HG03064 (cell line): ENCODE measurements at regions not wholly inside any gene's neighbourhood (a gene's known extent, or its start where the extent isn't known, plus 50 kb on each side); places are given as distances from the start of the nearest gene placed in this dataset.

ENCODE experiments used
- ATAC-seq: cut with Tn5 transposase; IDR thresholded peaks from one replicate; pipeline ENCODE4 v1.9.1; 2021; ENCODE audit warnings: low read depth; ENCODE audit not compliant: unreplicated experiment

DNA sequence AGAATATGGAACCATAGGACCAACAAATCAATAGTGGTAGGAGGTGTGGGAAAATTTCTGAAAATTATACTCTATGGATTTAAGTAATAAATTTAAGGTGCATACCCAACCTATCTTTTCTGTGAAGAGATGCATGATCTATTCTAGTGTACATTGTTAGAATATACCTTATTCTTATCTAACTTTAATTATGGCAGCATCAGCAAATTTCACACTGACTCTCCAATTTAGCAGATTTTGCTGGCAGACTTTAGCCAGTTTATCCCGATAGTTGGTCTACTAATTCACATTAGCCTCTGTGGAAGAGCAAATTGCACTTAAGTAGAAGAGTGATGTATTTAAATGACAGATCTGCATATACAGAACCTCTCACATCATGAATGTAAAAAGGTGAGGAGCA, 400.0 kb downstream of the PLA2G4A start:
- no peak for ATAC-seq

GRCh38 chr1:187229496-187229895, 400.7 kb downstream of the PLA2G4A start:
- ATAC-seq = no peak

DNA sequence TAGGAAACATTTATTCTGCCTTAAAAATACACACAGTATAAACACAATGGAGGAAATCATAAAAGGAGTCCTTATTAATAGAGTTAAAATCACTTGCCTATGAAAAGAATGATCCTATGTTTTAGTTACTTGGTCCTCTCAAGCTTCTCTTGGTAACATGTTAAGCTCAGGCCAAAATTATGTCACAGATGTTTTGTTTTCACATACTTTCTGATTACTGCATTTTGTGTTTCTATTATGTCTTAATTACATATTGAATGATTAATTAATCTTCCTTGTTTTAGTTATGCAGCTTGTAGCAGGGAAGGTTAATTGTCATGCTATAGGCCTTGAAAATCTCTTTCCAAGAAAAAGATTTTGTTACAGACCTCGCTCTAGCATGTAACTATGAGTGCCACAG, 406.0 kb downstream of the PLA2G4A start:
- ATAC-seq = no peak

DNA sequence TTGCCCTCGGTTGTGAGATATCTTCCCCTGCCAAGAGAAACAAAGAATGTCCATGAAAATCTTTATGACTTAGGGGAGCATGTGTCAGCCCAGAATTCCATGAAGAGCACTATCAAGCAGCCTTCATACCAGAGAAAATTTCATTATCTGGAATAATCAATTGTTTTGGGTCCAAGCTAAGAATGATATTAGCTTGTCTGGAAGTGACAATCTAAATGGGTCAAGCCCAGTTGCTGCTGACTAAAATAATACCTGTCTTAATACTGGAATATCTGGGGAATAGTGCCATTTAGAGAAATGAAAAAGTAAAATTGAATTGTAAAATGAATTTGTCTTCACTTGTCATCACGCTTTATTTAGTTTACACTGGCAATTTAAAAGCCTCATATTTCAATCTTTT, 407.4 kb downstream of the PLA2G4A start:
- ATAC-seq = no peak

- no peak for ATAC-seq
Measured at GRCh38 chr1:187236676-187237075, 407.9 kb downstream of the PLA2G4A start.

- no peak for ATAC-seq
Measured at GRCh38 chr1:187237542-187237941, 408.8 kb downstream of the PLA2G4A start.

GRCh38 chr1:187241971-187242370, 413.2 kb downstream of the PLA2G4A start:
- no peak for ATAC-seq

- ATAC-seq = no peak
Measured at GRCh38 chr1:187244623-187245022, 415.9 kb downstream of the PLA2G4A start.

DNA sequence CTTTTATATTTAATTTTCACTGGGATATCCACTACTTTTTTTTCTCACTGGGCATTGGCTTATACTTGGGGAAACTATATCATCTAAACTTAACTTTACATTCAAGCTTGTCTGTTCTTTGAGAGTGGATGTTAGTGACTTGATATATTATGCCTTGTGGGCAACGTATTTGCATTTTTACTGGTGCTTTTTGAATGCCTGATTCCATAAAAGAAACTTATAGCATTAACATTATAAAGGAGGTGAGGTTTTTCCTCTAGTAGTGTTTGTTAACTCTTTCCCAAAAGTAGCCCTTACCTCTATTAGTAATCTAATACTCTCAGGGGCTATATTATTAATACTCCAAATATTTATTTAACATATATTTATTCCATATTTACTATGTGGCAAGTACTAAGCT, 416.5 kb downstream of the PLA2G4A start:
- no peak for ATAC-seq

GRCh38 chr1:187249196-187249595, 420.4 kb downstream of the PLA2G4A start:
- no peak for ATAC-seq

- no peak for ATAC-seq
Measured at GRCh38 chr1:187252923-187253322, 424.2 kb downstream of the PLA2G4A start.

DNA sequence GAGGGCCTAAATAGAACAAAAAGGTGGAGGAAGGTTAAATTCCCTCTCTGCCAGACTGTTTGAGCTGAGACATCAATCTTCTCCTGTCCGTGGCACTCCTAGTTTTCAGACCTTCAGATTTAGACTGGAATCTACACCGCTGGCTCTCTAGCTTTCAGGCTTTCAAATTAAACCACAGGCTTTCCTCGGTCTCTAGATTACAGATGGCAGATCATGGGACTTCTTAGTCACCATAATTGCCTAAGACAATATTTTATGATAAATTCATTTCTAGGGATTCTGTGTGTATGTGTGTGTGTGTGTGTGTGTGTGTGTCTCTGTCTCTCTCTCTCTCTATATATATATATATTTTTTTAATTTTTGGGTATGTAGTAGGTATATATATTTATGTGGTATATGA, 428.7 kb downstream of the PLA2G4A start:
- no peak for ATAC-seq

- ATAC-seq = no peak
Measured at GRCh38 chr1:187261637-187262036, 432.9 kb downstream of the PLA2G4A start.

DNA sequence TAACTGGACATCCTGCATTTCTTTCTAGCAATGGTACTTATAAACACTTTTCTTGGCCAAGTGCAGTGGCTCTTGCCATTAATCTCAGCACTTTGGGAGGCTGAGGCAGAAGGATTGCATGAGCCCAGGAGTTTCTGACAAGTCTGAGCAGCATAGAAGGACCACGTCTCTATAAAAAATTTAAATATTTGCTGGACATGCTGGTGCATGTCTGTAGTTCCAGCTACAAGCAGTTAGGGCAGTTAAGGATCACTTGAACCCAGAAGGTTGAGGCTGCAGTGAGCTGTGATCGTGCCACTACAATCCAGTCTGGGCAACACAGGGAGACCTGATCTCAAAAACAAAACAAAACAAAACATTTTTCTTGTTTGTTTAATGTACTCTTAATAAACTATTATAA, 434.0 kb downstream of the PLA2G4A start:
- ATAC-seq = no peak

DNA sequence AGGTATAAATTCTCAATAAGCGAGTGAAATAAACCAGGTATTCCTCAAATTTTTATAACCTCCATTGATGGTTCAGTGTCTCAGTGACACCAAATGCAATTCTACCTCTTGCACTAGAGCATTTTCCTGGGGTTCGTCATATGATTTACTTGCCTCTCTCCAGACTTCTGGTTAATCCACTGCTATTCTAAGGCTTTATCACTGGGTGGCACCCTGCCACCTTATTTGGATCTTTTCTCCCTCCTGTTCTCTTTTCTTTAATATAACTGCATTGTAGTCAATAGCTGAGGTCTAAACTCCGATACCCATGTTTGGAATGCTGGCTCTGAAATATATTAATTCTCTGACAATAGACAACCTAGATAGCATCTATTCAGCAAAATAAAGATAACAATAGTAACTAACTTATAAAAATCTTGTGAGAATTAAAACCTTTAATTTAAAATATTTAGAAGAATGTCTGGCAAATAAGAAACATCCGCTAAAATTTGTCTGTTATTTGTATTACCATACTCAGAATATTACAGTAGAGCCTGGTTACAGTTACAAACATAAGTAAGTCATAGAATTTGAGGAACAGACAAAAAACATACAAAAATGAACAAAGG, 436.4 kb downstream of the PLA2G4A start:
- no peak for ATAC-seq

GRCh38 chr1:187266051-187266450, 437.3 kb downstream of the PLA2G4A start:
- ATAC-seq = no peak

GRCh38 chr1:187267827-187268226, 439.1 kb downstream of the PLA2G4A start:
- no peak for ATAC-seq

DNA sequence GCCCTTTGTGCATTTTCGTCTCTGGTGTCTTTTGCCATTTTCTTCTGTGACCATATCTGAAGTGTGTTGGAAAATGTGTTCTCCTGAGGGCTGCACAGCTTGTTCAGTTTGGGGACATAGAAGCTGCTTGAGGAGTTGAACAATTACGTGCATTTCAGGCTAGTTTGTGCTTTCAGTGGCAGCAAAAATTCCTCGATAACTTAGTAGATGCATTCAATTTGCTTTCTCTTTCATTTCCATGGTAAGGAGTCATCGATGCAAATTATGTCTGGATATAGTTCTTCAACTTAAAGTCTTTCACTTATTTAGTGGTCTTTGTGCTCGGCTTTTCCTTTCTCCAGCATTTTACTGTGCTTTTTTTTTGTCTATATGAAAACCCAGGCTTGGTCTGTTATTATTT, 441.5 kb downstream of the PLA2G4A start:
- no peak for ATAC-seq

GRCh38 chr1:187275346-187275745, 446.6 kb downstream of the PLA2G4A start:
- ATAC-seq = no peak

- no peak for ATAC-seq
Measured at GRCh38 chr1:187275985-187276575, 447.3 kb downstream of the PLA2G4A start.

DNA sequence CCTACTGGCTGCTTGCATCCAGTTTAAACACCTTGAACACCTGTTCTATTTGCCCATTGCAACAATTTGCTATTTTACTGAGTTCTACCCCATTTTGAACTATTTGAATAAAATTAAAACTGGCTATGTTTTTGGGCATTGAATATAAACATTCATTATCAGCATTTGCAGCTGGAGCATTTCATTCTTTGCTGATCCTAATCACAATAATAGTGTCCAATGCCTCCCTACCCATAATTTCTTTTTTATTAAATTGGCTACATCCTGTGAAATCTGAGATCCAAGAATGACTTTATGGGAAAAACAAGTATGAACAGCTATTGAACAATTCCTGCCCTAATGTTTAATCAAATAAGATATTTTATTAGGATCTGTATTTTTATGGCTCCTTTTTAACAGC, 447.9 kb downstream of the PLA2G4A start:
- no peak for ATAC-seq

DNA sequence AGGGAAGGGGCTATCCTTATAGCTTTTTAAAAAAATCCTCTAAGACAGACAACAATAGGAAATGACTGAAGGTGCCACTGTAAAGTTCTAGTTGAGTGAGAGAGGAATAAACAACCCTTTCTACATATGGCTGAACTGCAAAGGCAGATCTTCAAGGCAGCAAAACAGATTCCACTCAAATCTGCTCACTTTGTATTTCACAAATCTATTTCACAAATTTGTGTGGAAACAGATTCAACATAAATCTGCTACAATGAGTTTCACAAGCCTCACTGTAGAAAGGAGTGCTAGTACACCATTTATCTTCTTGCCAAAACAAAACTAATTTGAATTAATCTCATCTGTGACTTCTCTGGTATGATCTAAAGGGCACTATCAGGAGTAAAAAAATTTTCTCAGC, 451.3 kb downstream of the PLA2G4A start:
- no peak for ATAC-seq

DNA sequence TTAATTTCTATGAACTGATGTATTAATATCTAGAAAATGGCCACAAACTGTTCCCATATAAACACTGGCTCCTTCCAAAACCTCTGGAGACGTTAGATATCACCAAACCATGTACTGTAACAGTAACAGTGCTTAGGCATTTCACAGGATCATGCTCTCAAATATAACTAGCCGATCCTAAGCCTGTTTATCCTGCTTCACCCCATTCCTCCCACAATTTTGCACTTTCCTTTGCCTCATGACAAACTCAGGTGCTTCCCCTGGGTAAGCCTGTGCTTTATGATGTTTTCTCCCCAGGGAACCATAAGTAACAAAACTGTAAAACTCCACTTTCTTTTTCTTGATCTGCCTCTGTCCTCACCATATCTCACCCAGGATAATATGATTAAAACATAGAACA, 452.3 kb downstream of the PLA2G4A start:
- no peak for ATAC-seq
